ENCODE measurements at regions not wholly inside any gene's neighbourhood (a gene's known extent, or its start where the extent isn't known, plus 50 kb on each side); places are given as distances from the start of the nearest gene placed in this dataset.
A peak's percentile ranks its signal among the peaks of the same experiment; 100 is the strongest.

GRCh38 chr13:47798194-47798593 is 202.9 kb downstream of the SUCLA2 start:
- no peaks in the 10 kb centered on the region for H3K36me3 Mint-ChIP-seq
- 85% methylated on average over 4 of the region's 6 CpGs for WGBS (ENCODE audit: insufficient coverage)
- no peaks in the 10 kb centered on the region for H3K36me3 ChIP-seq (replicated peaks in 1 of 2; ENCODE audit: control insufficient read depth in 1 of 2, insufficient read depth in 2 of 2, low read length in 2 of 2)
- H3K4me2 ChIP-seq (replicated peaks; ENCODE audit: extremely low read depth, low read length, poor library complexity, severe bottlenecking): no peak overlapping the region
- H3K9me3 Mint-ChIP-seq: peaks cover 0 to 6% (median 2%) of the 10 kb centered on the region in 7 donors
- TF ChIP-seq CTCF (IDR thresholded peaks at IDR 0.05): no peak
- H3K79me2 ChIP-seq (ENCODE audit: insufficient read depth, low read length): no peaks in the 10 kb centered on the region
- H3K27me3 Mint-ChIP-seq (ENCODE audit: low read depth in 3 of 3): peaks cover 0 to 1% (median 0%) of the 10 kb centered on the region in 3 donors
- no peak overlapping the region for H3K4me3 Mint-ChIP-seq
- intact Hi-C loops (cut with micrococcal nuclease): no loop called here
- H2AFZ ChIP-seq (ENCODE audit: insufficient read depth, low read depth, low read length, poor library complexity, severe bottlenecking): no peak overlapping the region
- H4K20me1 ChIP-seq (ENCODE audit: insufficient read depth, low read length): no peaks in the 10 kb centered on the region
- H3K27ac Mint-ChIP-seq: peak overlapping the region in 1 of 7 donors; percentile 8
- H3K9me3 ChIP-seq (replicated peaks in 1 of 2; ENCODE audit: control insufficient read depth in 1 of 2, insufficient read depth in 1 of 2, low read length in 2 of 2): no peaks in the 10 kb centered on the region
- no peaks in the 10 kb centered on the region for H3K4me1 ChIP-seq (ENCODE audit: control insufficient read depth in 1 of 2, insufficient read depth in 2 of 2, low read length in 2 of 2)
- no peaks in the 10 kb centered on the region for H3K27me3 ChIP-seq (ENCODE audit: control insufficient read depth in 2 of 2, insufficient read depth in 2 of 2, low read length in 2 of 2)
- DNase-seq: no peak
- no peak overlapping the region for H3K27ac ChIP-seq (ENCODE audit: low read depth in 1 of 2, low read length in 2 of 2)
- no peak overlapping the region for H3K4me3 ChIP-seq (replicated peaks in 1 of 3; ENCODE audit: low read depth in 2 of 3, low read length in 3 of 3)
- no peaks in the 10 kb centered on the region for H3K4me1 Mint-ChIP-seq
- H3K9ac ChIP-seq (ENCODE audit: insufficient read depth, low read length, poor library complexity, severe bottlenecking): no peak overlapping the region

DNA sequence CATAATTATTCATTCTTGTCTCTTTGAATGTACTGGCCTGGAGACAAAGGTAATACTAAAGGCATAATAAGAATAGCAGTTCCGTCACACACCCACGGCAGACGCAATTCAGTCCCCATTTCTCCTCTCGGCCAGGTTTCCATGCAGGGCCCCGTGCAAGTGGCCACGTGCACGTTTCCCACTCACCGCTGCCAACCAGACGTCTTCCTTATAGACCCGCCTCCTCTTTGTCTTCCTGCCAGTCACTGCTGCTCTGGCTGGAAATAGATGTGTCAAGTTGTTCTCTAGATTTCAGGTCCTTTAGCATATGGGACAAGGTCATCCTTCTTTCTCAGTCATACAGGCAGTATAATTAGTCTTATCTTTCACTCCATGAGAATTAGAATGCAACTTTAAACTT is 204.3 kb downstream of the SUCLA2 start:
- no peak overlapping the region for H3K4me2 ChIP-seq (replicated peaks; ENCODE audit: extremely low read depth, low read length, poor library complexity, severe bottlenecking)
- no peak for DNase-seq
- no peak overlapping the region for H3K27ac ChIP-seq (ENCODE audit: low read depth in 1 of 2, low read length in 2 of 2)
- no peaks in the 10 kb centered on the region for H3K36me3 ChIP-seq (replicated peaks in 1 of 2; ENCODE audit: control insufficient read depth in 1 of 2, insufficient read depth in 2 of 2, low read length in 2 of 2)
- Mint-ChIP-seq H3K36me3 (no peaks in the 10 kb centered on the region), H3K4me3 (no peak overlapping the region), H3K27ac (peak overlapping the region in 1 of 7 donors; percentile 75), H3K27me3 (ENCODE audit: low read depth in 3 of 3) (peaks cover 0 to 1% (median 0%) of the 10 kb centered on the region in 3 donors), H3K9me3 (peaks cover 0 to 8% (median 3%) of the 10 kb centered on the region in 7 donors), H3K4me1 (no peaks in the 10 kb centered on the region)
- H3K9me3 ChIP-seq (replicated peaks in 1 of 2; ENCODE audit: control insufficient read depth in 1 of 2, insufficient read depth in 1 of 2, low read length in 2 of 2): peaks cover under 1 to 2% of the 10 kb centered on the region in 2 donors
- no peak overlapping the region for H3K4me3 ChIP-seq (replicated peaks in 1 of 3; ENCODE audit: low read depth in 2 of 3, low read length in 3 of 3)
- no peaks in the 10 kb centered on the region for H3K27me3 ChIP-seq (ENCODE audit: control insufficient read depth in 2 of 2, insufficient read depth in 2 of 2, low read length in 2 of 2)
- no peak overlapping the region for H2AFZ ChIP-seq (ENCODE audit: insufficient read depth, low read depth, low read length, poor library complexity, severe bottlenecking)
- no peak for TF ChIP-seq CTCF (IDR thresholded peaks at IDR 0.05)
- H3K4me1 ChIP-seq (ENCODE audit: control insufficient read depth in 1 of 2, insufficient read depth in 2 of 2, low read length in 2 of 2): no peaks in the 10 kb centered on the region
- intact Hi-C loops (cut with micrococcal nuclease): no loop called here
- WGBS (ENCODE audit: insufficient coverage): 92% methylated on average over 10 of the region's 10 CpGs
- H4K20me1 ChIP-seq (ENCODE audit: insufficient read depth, low read length): no peaks in the 10 kb centered on the region
- no peaks in the 10 kb centered on the region for H3K79me2 ChIP-seq (ENCODE audit: insufficient read depth, low read length)
- no peak overlapping the region for H3K9ac ChIP-seq (ENCODE audit: insufficient read depth, low read length, poor library complexity, severe bottlenecking)
